IMR-90 (cell line): ENCODE measurements at regions not wholly inside any gene's neighbourhood (a gene's known extent, or its start where the extent isn't known, plus 50 kb on each side); places are given as distances from the start of the nearest gene placed in this dataset.

Source experiments
- ATAC-seq: fragments of 200-7000 bp; cut with Tn5 transposase; 2 replicates; pipeline ENCODE4 v1.9.1; 2020; ENCODE audit warnings: low read depth, mild to moderate bottlenecking, moderate library complexity
- BruUV-seq: library from RNA; stranded (reverse); fragments of 400-500 nt; replicated peaks from 2 replicates; lab custom pipeline; 2021; lab: Mats Ljungman, UMichigan
- CTCF ChIA-PET: fragments of 300-600 bp; formaldehyde crosslinking; extraction: SDS; loops from one replicate; lab custom pipeline; 2021; ENCODE audit warnings: antibody characterized with exemption; lab: Yijun Ruan, JAX
- POLR2A ChIA-PET: fragments of 300-600 bp; sonication (Branson Sonifier 250); formaldehyde crosslinking; loops from one replicate; lab custom pipeline; 2022; ENCODE audit warnings: antibody characterized with exemption; ENCODE audit not compliant: unreplicated experiment; lab: Charles Lee
- DNase-seq: peaks from one replicate; pipeline ENCODE4 v3.0.0; 2013
- H2AFZ ChIP-seq: replicated peaks from 2 replicates; pipeline ENCODE3; 2013; ENCODE audit warnings: low read length, mild to moderate bottlenecking; ENCODE audit not compliant: poor library complexity
- H2AK5ac ChIP-seq: 2 replicates; pipeline ENCODE4 v1.6.1; 2013; ENCODE audit warnings: low read depth, low read length, inconsistent platforms
- H2AK9ac ChIP-seq: replicated peaks from 2 replicates; pipeline ENCODE3; 2013; ENCODE audit warnings: mild to moderate bottlenecking, low read depth, low read length, moderate library complexity; ENCODE audit not compliant: poor library complexity
- H2BK120ac ChIP-seq: 2 replicates; pipeline ENCODE4 v1.6.1; 2013; ENCODE audit warnings: low read depth, low read length, inconsistent platforms
- H2BK15ac ChIP-seq: 3 replicates; pipeline ENCODE4 v1.6.1; 2013; ENCODE audit warnings: low read depth, low read length, inconsistent platforms
- H2BK20ac ChIP-seq: 2 replicates; pipeline ENCODE4 v1.6.1; 2013; ENCODE audit warnings: low read depth, mild to moderate bottlenecking, inconsistent platforms, low read length, moderate library complexity
- H2BK5ac ChIP-seq: 2 replicates; pipeline ENCODE4 v1.6.1; 2013; ENCODE audit warnings: mild to moderate bottlenecking, low read depth, low read length, inconsistent platforms; ENCODE audit not compliant: poor library complexity, severe bottlenecking
- H3K14ac ChIP-seq: replicated peaks from 2 replicates; pipeline ENCODE4 v1.6.1; 2013; ENCODE audit warnings: low read depth, low read length, inconsistent platforms
- H3K18ac ChIP-seq: 2 replicates; pipeline ENCODE4 v1.6.1; 2013; ENCODE audit warnings: low read depth, low read length, control low read depth
- H3K23ac ChIP-seq: 2 replicates; pipeline ENCODE4 v1.6.1; 2013; ENCODE audit warnings: low read depth, low read length, inconsistent platforms
- H3K27ac ChIP-seq: 2 replicates; pipeline ENCODE4 v1.5.1; 2013; ENCODE audit warnings: mild to moderate bottlenecking, control low read depth, low read length; ENCODE audit not compliant: insufficient read depth
- H3K27me3 ChIP-seq: 2 replicates; pipeline ENCODE4 v1.6.1; 2013; ENCODE audit warnings: low read length; ENCODE audit not compliant: control insufficient read depth, insufficient read depth
- H3K36me3 ChIP-seq: 2 replicates; pipeline ENCODE4 v1.6.1; 2013; ENCODE audit warnings: low read length, mixed read lengths; ENCODE audit not compliant: control insufficient read depth, insufficient read depth
- H3K4ac ChIP-seq: 2 replicates; pipeline ENCODE4 v1.6.1; 2013; ENCODE audit warnings: low read depth, low read length, inconsistent platforms
- H3K4me1 ChIP-seq: 2 replicates; pipeline ENCODE4 v1.6.1; 2013; ENCODE audit warnings: low read length, mixed read lengths; ENCODE audit not compliant: control insufficient read depth, insufficient read depth
- H3K4me2 ChIP-seq: 2 replicates; pipeline ENCODE4 v1.6.1; 2013; ENCODE audit warnings: low read depth, mild to moderate bottlenecking, control low read depth, low read length, moderate library complexity
- H3K4me3 ChIP-seq: 2 replicates; pipeline ENCODE4 v1.5.1; 2013; ENCODE audit warnings: low read depth, mild to moderate bottlenecking, control low read depth, low read length, moderate library complexity; ENCODE audit not compliant: insufficient read depth
- H3K56ac ChIP-seq: 2 replicates; pipeline ENCODE4 v1.6.1; 2013; ENCODE audit warnings: low read length, inconsistent platforms; ENCODE audit not compliant: insufficient read depth; ENCODE audit errors: extremely low read depth
- H3K79me1 ChIP-seq, 2 experiments: 2 replicates each; pipeline ENCODE4 v1.6.1; 2013; ENCODE audit warnings: low read length in 2 of 2, inconsistent platforms in 1 of 2, low read depth in 1 of 2
- H3K9ac ChIP-seq: 2 replicates; pipeline ENCODE4 v1.6.1; 2013; ENCODE audit warnings: low read depth, low read length, control low read depth
- H3K9me1 ChIP-seq: 2 replicates; pipeline ENCODE4 v1.6.1; 2013; ENCODE audit warnings: low read length, inconsistent platforms; ENCODE audit not compliant: insufficient read depth
- H3K9me3 ChIP-seq: 2 replicates; pipeline ENCODE4 v1.6.1; 2013; ENCODE audit warnings: low read length; ENCODE audit not compliant: control insufficient read depth, insufficient read depth
- H4K20me1 ChIP-seq: 2 replicates; pipeline ENCODE4 v1.6.1; 2013; ENCODE audit warnings: low read length, inconsistent platforms; ENCODE audit not compliant: insufficient read depth
- H4K5ac ChIP-seq: 2 replicates; pipeline ENCODE4 v1.6.1; 2013; ENCODE audit warnings: mild to moderate bottlenecking, low read depth, low read length, control low read depth
- H4K8ac ChIP-seq, 2 experiments: 2 replicates each; pipeline ENCODE4 v1.6.1; 2013; ENCODE audit warnings: low read depth in 2 of 2, low read length in 2 of 2, control low read depth in 1 of 2, inconsistent platforms in 1 of 2
- H4K91ac ChIP-seq: 2 replicates; pipeline ENCODE4 v1.6.1; 2013; ENCODE audit warnings: low read depth, low read length, inconsistent platforms; ENCODE audit not compliant: insufficient read depth
- BHLHE40 ChIP-seq: fragments of 150-350 bp; IDR thresholded peaks from 2 replicates; pipeline ENCODE4 v1.6.1; 2016; ENCODE audit warnings: mild to moderate bottlenecking, low read depth, low read length
- CEBPB ChIP-seq: IDR thresholded peaks from 2 replicates; pipeline ENCODE4 v1.6.1; 2012; ENCODE audit warnings: low read depth, low read length, improper control_type of control experiment
- FOS ChIP-seq: fragments of 150-350 bp; IDR thresholded peaks from 2 replicates; pipeline ENCODE4 v1.6.1; 2016; ENCODE audit warnings: low read depth, low read length
- MAFK ChIP-seq: IDR thresholded peaks from 2 replicates; pipeline ENCODE4 v1.6.1; 2012; ENCODE audit warnings: low read depth, low read length, improper control_type of control experiment
- POLR2A ChIP-seq: IDR thresholded peaks from 2 replicates; pipeline ENCODE4 v1.6.1; 2012; ENCODE audit warnings: mild to moderate bottlenecking, low read depth, low read length
- RAD21 ChIP-seq: IDR thresholded peaks from 2 replicates; pipeline ENCODE4 v1.6.1; 2012; ENCODE audit warnings: low read length, improper control_type of control experiment
- RCOR1 ChIP-seq: IDR thresholded peaks from 2 replicates; pipeline ENCODE4 v1.6.1; 2012; ENCODE audit warnings: mild to moderate bottlenecking, low read length, improper control_type of control experiment; ENCODE audit not compliant: insufficient replicate concordance
- RFX5 ChIP-seq: IDR thresholded peaks from 2 replicates; pipeline ENCODE4 v1.8.0; 2012; ENCODE audit warnings: low read depth, mild to moderate bottlenecking, low read length, moderate library complexity
- WGBS, 2 experiments: methylation state at CpG; one replicate each; pipeline versions ENCODE4 v1.1.5 to v1.1.7; 2013; ENCODE audit warnings: missing lambda C conversion rate in 2 of 2; ENCODE audit not compliant: insufficient read length in 1 of 2; ENCODE audit errors: extremely low coverage in 2 of 2; 5-methylcytosine and 5-hydroxymethylcytosine counted together
- dilution Hi-C: fragments of 300-500 bp; cut with HindIII; formaldehyde crosslinking; loops from one replicate; pipeline ENCODE4 v1.14.3; 2018; ENCODE audit warnings: low sequenced_read_pairs; ENCODE audit not compliant: unreplicated experiment
- in situ Hi-C: fragments of 300-500 bp; cut with MboI; formaldehyde crosslinking; loops from 3 replicates; pipeline ENCODE4 v1.14.3; 2019; ENCODE audit warnings: low sequenced_read_pairs, inconsistent platforms, mixed read lengths
- intact Hi-C: fragments of 100-400 bp; cut with micrococcal nuclease; formaldehyde crosslinking; loops from 2 replicates; pipeline ENCODE4 v1.10.0; 2022

DNA sequence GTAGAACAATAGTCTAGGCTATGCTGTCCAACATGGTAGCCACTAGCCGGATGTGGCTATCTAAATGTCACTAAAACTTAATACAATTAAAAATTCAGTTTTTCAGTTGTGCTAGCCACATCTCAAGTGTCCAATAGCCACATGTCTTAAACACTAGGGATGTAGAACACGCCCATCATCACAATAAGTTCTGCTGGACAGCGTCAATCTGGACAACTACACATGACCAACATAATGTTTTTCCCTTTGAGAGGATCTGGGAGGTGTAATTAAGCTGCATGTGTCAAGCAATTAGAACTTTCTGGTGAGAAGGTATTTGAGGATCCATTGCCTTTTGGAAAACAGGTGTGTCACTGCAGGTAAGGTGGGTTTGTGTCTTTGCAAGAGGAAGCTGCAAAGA, 424.6 kb upstream of the WWC1 start:
- Histone ChIP-seq H2AK5ac (no peak overlapping the region), H2BK20ac (no peak overlapping the region), H3K56ac (no peak overlapping the region), H3K4ac (no peak overlapping the region), H3K4me3 (no peak overlapping the region), H3K23ac (no peak overlapping the region), H4K91ac (no peak overlapping the region), H3K79me1 (no peaks in the 10 kb centered on the region), H3K27ac (no peak overlapping the region), H2AFZ (no peak overlapping the region), H2BK15ac (no peak overlapping the region), H4K8ac (no peak overlapping the region), H3K14ac (no peak overlapping the region), H4K20me1 (no peaks in the 10 kb centered on the region), H2BK120ac (no peak overlapping the region), H3K9ac (no peak overlapping the region), H2BK5ac (no peak overlapping the region), H3K4me1 (no peaks in the 10 kb centered on the region), H2AK9ac (no peak overlapping the region), H3K4me2 (no peak overlapping the region), H3K9me1 (no peaks in the 10 kb centered on the region), H3K36me3 (no peaks in the 10 kb centered on the region), H4K5ac (no peak overlapping the region), H3K9me3 (no peaks in the 10 kb centered on the region), H3K27me3 (no peaks in the 10 kb centered on the region), H3K18ac (no peak overlapping the region)
- dilution Hi-C loops (no loop called here), in situ Hi-C loops (no loop called here), intact Hi-C loops (no loop called here)
- ChIA-PET CTCF (no interaction called here), POLR2A (no interaction called here)
- no TSS peak for BruUV-seq
- WGBS, 2 experiments, result no CpG with 5 or more reads among the region's 3 CpGs
- no peak for DNase-seq
- no peak for TF ChIP-seq RAD21
- no peak for TF ChIP-seq FOS
- TF ChIP-seq BHLHE40, result no peak
- no peak for TF ChIP-seq RFX5
- TF ChIP-seq RCOR1, result no peak
- no peak for TF ChIP-seq CEBPB
- TF ChIP-seq POLR2A, result no peak
- no peak for TF ChIP-seq MAFK
- no peak for ATAC-seq
